Neural progenitor cell (in vitro differentiated cells): ENCODE measurements at regions not wholly inside any gene's neighbourhood (a gene's known extent, or its start where the extent isn't known, plus 50 kb on each side); places are given as distances from the start of the nearest gene placed in this dataset. TPM values are rescaled to one million over a fixed set of nuclear protein-coding genes. Genes with fewer than 3 reads are reported as not detected.

Experiments
- DNase-seq: peaks from one replicate; pipeline ENCODE4 v3.0.0-alpha.2; 2016; ENCODE audit warnings: low spot score
- H2AFZ ChIP-seq: fragments of 200-600 bp; sonication (generic); replicated peaks from 2 replicates; pipeline ENCODE4 v1.6.1; 2016; ENCODE audit warnings: antibody characterized with exemption
- H3F3A ChIP-seq: fragments of 200-600 bp; sonication (generic); 2 replicates; pipeline ENCODE4 v1.6.1; 2016; ENCODE audit warnings: antibody characterized with exemption, low read depth
- H3K27ac ChIP-seq: fragments of 200-600 bp; sonication (generic); 2 replicates; pipeline ENCODE4 v1.5.1; 2016; ENCODE audit warnings: mild to moderate bottlenecking
- H3K27me3 ChIP-seq: fragments of 200-600 bp; sonication (generic); 2 replicates; pipeline ENCODE4 v1.6.1; 2016; ENCODE audit warnings: mild to moderate bottlenecking, moderate library complexity
- H3K36me3 ChIP-seq: fragments of 200-600 bp; sonication (generic); 2 replicates; pipeline ENCODE4 v1.5.1; 2016
- H3K4me1 ChIP-seq: fragments of 200-600 bp; sonication (generic); 2 replicates; pipeline ENCODE4 v1.6.1; 2016; ENCODE audit warnings: mixed run types
- H3K4me2 ChIP-seq: fragments of 200-600 bp; sonication (generic); 2 replicates; pipeline ENCODE4 v1.6.1; 2016
- H3K4me3 ChIP-seq: fragments of 200-600 bp; sonication (generic); 2 replicates; pipeline ENCODE4 v1.5.1; 2016
- H3K79me2 ChIP-seq: fragments of 200-600 bp; sonication (generic); 2 replicates; pipeline ENCODE4 v1.6.1; 2016; ENCODE audit warnings: low read depth
- H3K9ac ChIP-seq: fragments of 200-600 bp; sonication (generic); 2 replicates; pipeline ENCODE4 v1.6.1; 2016
- H3K9me3 ChIP-seq: fragments of 200-600 bp; sonication (generic); 2 replicates; pipeline ENCODE4 v1.5.1; 2016; ENCODE audit warnings: low read depth
- H4K20me1 ChIP-seq: fragments of 200-600 bp; sonication (generic); 2 replicates; pipeline ENCODE4 v1.6.1; 2016; ENCODE audit warnings: low read depth
- H3K27ac Mint-ChIP-seq: 3 replicates; pipeline ENCODE4 v1.8.0; 2021; ENCODE audit warnings: mixed read lengths
- H3K27me3 Mint-ChIP-seq: 2 replicates; pipeline ENCODE4 v1.8.0; 2022; ENCODE audit warnings: low read depth, mild to moderate bottlenecking, inconsistent platforms, moderate library complexity, mixed read lengths; ENCODE audit not compliant: insufficient read depth
- H3K36me3 Mint-ChIP-seq: 3 replicates; pipeline ENCODE4 v1.8.0; 2021; ENCODE audit warnings: mixed read lengths
- H3K4me1 Mint-ChIP-seq: 3 replicates; pipeline ENCODE4 v1.8.0; 2021; ENCODE audit warnings: mixed read lengths
- H3K4me3 Mint-ChIP-seq: 3 replicates; pipeline ENCODE4 v1.8.0; 2021; ENCODE audit warnings: mild to moderate bottlenecking, moderate library complexity, mixed read lengths
- H3K9me3 Mint-ChIP-seq: 3 replicates; pipeline ENCODE4 v1.8.0; 2020; ENCODE audit warnings: mixed read lengths
- CTCF ChIP-seq: fragments of 200-600 bp; sonication (generic); IDR thresholded peaks from 2 replicates; pipeline ENCODE4 v1.5.1; 2017; ENCODE audit warnings: antibody characterized with exemption, mild to moderate bottlenecking
- EZH2 ChIP-seq: fragments of 200-600 bp; sonication (generic); IDR thresholded peaks from 2 replicates; pipeline ENCODE4 v1.6.1; 2017; ENCODE audit warnings: antibody characterized with exemption, mild to moderate bottlenecking, moderate library complexity
- EZH2phosphoT487 ChIP-seq: fragments of 200-600 bp; sonication (generic); IDR thresholded peaks from 2 replicates; pipeline ENCODE4 v1.6.1; 2017; ENCODE audit warnings: antibody characterized with exemption
- small RNA-seq: library from RNA; depleted of rRNA; stranded (forward); fragments of <200 nt; gene quantifications from one replicate; pipeline ENCODE3, GENCODE V24; 2015

DNA sequence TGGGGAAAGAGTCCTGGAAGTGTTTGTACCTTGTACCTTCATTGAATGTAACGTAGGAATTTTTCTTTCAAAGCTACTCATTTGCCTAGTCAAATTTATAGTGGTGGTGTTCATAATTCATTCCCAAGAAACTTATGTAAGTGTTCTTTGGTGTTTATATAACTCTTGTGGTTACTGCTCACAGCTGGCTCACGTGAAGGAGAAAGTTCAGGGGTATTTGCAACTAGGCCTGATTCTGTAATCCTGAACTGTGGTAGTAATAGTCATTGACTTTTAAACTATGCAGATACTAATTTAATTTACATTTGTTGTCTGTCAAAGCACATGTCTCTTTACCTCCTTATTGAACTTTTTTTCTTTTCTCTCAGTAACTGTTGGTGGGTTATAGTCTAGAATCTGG, 50.5 kb upstream of the TEX264 start:
- Mint-ChIP-seq H3K4me1 (peaks cover 3% of the 10 kb centered on the region), H3K4me3 (no peak overlapping the region), H3K27me3 (no peaks in the 10 kb centered on the region), H3K9me3 (no peaks in the 10 kb centered on the region), H3K36me3 (peaks cover 5% of the 10 kb centered on the region), H3K27ac (no peak overlapping the region)
- Histone ChIP-seq H3K4me2 (no peak overlapping the region), H3K79me2 (peaks cover 51% of the 10 kb centered on the region), H3K27ac (no peak overlapping the region), H3K9me3 (no peaks in the 10 kb centered on the region), H3K4me1 (no peaks in the 10 kb centered on the region), H3F3A (no peaks in the 10 kb centered on the region), H4K20me1 (peaks cover 28% of the 10 kb centered on the region), H2AFZ (no peak overlapping the region), H3K36me3 (no peaks in the 10 kb centered on the region), H3K27me3 (no peaks in the 10 kb centered on the region), H3K9ac (no peak overlapping the region), H3K4me3 (no peak overlapping the region)
- DNase-seq: no peak
- TF ChIP-seq EZH2phosphoT487: no peak
- no peak for TF ChIP-seq EZH2
- no peak for TF ChIP-seq CTCF

DNA sequence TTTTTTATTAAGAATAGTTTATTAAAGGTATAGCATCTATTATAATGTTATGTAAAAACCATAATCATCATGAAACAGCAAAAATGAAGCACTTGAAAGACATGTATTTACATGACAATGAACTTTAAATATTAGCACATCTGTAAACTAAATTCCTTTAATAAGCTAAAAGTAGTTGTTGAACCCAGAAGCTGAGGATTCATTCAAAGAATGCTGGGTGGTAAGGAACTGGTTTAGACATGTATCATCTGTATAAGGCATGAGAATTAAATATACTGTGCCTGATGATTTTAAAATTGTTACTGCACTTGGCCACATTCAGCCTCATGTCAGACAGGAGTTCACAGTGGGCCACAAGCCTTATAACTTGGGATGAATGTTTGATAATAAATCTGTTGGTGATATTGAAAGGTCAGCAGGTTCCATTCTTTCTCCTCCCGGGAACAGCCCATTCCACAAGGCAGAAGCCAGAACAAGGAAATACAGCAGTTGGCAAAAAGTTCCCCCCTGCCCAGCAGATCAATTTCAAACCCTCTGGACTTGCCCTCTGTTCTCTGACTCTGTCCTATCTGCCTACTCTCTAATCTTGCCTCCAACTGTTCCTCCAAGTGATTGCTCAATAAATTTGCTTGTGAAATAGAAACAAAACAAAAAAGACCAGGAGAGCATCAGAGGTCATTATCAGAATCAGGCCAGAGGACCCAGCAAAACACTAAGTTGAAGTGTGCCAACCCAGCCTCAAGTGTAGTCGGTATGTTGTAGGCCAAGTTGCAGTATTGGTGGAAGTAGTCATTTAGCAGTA, 49.8 kb upstream of the TEX264 start:
- Histone ChIP-seq H3K9ac (no peak overlapping the region), H3K9me3 (no peaks in the 10 kb centered on the region), H3K4me3 (no peak overlapping the region), H3F3A (no peaks in the 10 kb centered on the region), H2AFZ (no peak overlapping the region), H3K4me1 (no peaks in the 10 kb centered on the region), H3K27me3 (no peaks in the 10 kb centered on the region), H3K36me3 (no peaks in the 10 kb centered on the region), H3K4me2 (no peak overlapping the region), H3K79me2 (peaks cover 43% of the 10 kb centered on the region), H3K27ac (no peak overlapping the region), H4K20me1 (peaks cover 27% of the 10 kb centered on the region)
- H3K27ac Mint-ChIP-seq: no peak overlapping the region
- peaks cover 3% of the 10 kb centered on the region for H3K4me1 Mint-ChIP-seq
- H3K9me3 Mint-ChIP-seq: no peaks in the 10 kb centered on the region
- H3K27me3 Mint-ChIP-seq: no peaks in the 10 kb centered on the region
- DNase-seq: no peak
- peaks cover 5% of the 10 kb centered on the region for H3K36me3 Mint-ChIP-seq
- H3K4me3 Mint-ChIP-seq: no peak overlapping the region
- TF ChIP-seq EZH2 (no peak), CTCF (no peak), EZH2phosphoT487 (no peak)

Small RNA genes lying in the stretch of these regions (small RNA-seq; reads per million reads assigned to genes)
- gene RNU6ATAC29P: not detected
